ENCODE measurements at regions not wholly inside any gene's neighbourhood (a gene's known extent, or its start where the extent isn't known, plus 50 kb on each side); places are given as distances from the start of the nearest gene placed in this dataset.

DNA sequence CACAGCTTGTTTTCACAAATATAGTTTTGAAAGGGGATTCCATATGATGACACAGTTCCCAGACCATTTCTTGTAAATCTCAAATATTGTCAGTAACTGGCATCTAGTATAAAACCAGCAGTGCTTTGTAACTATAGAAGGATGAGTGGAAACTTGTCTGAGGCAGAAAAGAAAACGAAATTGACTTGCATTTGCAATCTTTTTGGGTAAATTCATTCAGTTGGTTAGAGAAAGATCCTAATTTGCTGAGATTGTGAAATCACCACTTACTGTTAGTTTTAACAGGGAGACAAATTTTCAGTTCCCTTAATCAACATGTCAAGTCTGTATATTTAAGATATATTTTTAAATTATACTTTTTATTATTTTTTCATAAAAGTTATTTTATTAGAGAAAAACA is 71.5 kb upstream of the VEGFC start:
- Histone ChIP-seq H3K27me3 (replicated peaks in 2 of 5; ENCODE audit: control insufficient read depth in 4 of 5, insufficient read depth in 5 of 5, low read length in 4 of 5) (no peaks in the 10 kb centered on the region), H3K9me3 (ENCODE audit: control extremely low read depth in 1 of 5, control insufficient read depth in 4 of 5, insufficient read depth in 2 of 5, low read depth in 1 of 5, low read length in 4 of 5) (peaks cover 0 to 3% (median 0%) of the 10 kb centered on the region in 5 experiments), H3K4me3 (ENCODE audit: control insufficient read depth in 1 of 7, extremely low read depth in 1 of 7, insufficient read depth in 4 of 7, low read depth in 2 of 7, low read length in 6 of 7) (no peak overlapping the region), H3K36me3 (ENCODE audit: control insufficient read depth in 4 of 4, insufficient read depth in 4 of 4, low read length in 3 of 4) (no peaks in the 10 kb centered on the region), H3K27ac (ENCODE audit: insufficient read depth in 1 of 2, low read depth in 1 of 2, low read length in 2 of 2, poor library complexity in 1 of 2, severe bottlenecking in 2 of 2) (no peak overlapping the region), H3K4me1 (ENCODE audit: control extremely low read depth in 1 of 4, control insufficient read depth in 4 of 4, insufficient read depth in 4 of 4, low read length in 3 of 4) (no peaks in the 10 kb centered on the region)
- POLR2A ChIA-PET, result interaction anchor here (0.6 kb wide), 1 partner anchor 82 kb away, joined by 7 read pairs; no protein-coding TSS in a partner anchor
- CTCF ChIA-PET, result no interaction called here
- 0% methylated on average over 1 of the region's 1 CpG for WGBS (ENCODE audit: insufficient coverage)
- no peak for DNase-seq

DNA sequence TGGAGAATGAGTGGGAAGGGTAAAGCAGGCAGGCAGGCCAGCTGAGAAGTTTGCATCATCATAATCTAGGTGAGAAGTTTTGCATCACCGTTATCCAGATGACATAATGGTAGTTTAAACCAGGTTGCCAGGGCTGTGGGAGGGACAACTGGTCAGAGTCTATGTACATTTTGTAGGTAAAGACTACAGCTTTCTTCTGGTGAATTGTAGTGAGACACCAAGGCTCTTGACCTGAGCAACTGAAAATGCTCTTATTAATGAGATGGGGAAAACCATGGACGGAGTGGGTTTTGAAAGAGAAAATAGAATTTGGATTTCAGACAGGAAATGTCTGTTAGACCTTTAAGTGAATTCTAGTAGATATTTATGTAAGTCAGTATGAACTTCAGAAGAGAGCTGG is 76.0 kb upstream of the VEGFC start:
- 55% methylated on average over 2 of the region's 2 CpGs for WGBS (ENCODE audit: insufficient coverage)
- no peak for DNase-seq
- Histone ChIP-seq H3K4me3 (ENCODE audit: control insufficient read depth in 1 of 7, extremely low read depth in 1 of 7, insufficient read depth in 4 of 7, low read depth in 2 of 7, low read length in 6 of 7) (no peak overlapping the region), H3K36me3 (ENCODE audit: control insufficient read depth in 4 of 4, insufficient read depth in 4 of 4, low read length in 3 of 4) (no peaks in the 10 kb centered on the region), H3K27me3 (replicated peaks in 2 of 5; ENCODE audit: control insufficient read depth in 4 of 5, insufficient read depth in 5 of 5, low read length in 4 of 5) (no peaks in the 10 kb centered on the region), H3K9me3 (ENCODE audit: control extremely low read depth in 1 of 5, control insufficient read depth in 4 of 5, insufficient read depth in 2 of 5, low read depth in 1 of 5, low read length in 4 of 5) (no peaks in the 10 kb centered on the region), H3K4me1 (ENCODE audit: control extremely low read depth in 1 of 4, control insufficient read depth in 4 of 4, insufficient read depth in 4 of 4, low read length in 3 of 4) (no peaks in the 10 kb centered on the region), H3K27ac (ENCODE audit: insufficient read depth in 1 of 2, low read depth in 1 of 2, low read length in 2 of 2, poor library complexity in 1 of 2, severe bottlenecking in 2 of 2) (no peak overlapping the region)
- POLR2A ChIA-PET, result no interaction called here
- CTCF ChIA-PET, result no interaction called here

DNA sequence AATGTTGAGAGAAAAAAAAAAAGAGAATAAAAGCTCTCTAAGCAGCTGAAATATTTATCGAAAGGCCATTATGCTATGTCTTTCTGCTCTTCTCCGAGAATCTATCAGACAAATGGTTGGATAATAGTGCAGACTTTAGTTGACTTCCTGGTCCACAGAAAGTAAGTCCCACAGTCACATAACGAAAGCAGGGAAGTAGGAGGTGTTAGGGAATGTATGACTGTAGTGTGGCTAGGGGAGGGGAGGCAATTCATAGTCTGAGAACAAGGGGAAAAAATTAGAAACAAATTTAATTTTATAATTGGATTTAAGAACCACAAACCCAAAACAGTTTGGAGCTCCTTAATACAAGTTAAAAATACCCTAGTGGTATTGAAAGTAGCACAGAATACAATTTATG is 79.7 kb upstream of the VEGFC start:
- 100% methylated on average over 2 of the region's 3 CpGs for WGBS (ENCODE audit: insufficient coverage)
- no peak for DNase-seq
- CTCF ChIA-PET, result no interaction called here

DNA sequence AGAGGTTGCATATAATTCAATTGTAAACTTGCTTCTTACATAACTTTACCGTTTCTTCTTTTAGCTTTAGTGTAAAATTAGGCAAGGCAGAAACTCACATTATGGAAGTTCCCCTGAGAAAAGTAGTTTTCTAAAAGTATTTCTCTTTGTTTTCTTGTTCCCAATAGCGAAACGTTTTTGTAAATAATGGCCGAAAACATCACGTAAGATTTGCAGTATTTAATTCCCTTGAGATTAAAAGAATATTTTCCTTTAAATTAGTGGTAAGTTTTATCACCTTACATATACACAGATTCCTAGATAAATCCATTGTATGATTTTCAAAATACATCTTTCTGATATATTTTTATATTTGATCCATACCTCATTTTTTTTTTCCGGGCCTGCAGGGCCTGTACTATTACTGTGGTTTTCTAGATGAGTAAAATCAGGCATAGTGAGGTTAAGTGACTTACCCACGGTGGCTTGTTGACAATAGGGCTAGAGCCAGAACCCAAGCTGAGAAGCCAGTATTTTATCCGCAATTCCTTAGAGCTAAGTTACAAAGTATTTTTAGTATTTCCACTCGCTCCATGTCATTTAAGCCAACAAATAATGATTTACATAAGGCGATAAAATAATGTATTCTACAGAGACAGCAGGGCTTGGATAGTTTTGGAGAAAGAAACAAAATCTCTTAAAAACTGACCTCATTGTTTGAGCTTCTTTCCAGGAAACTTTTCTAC is 82.2 kb upstream of the VEGFC start:
- POLR2A ChIA-PET, result no interaction called here
- CTCF ChIA-PET, result interaction anchor here (0.6 kb wide), 1 partner anchor 24 kb away, joined by 3 read pairs; no protein-coding TSS in a partner anchor
- no peak for DNase-seq

More for the DNA sequence above, 79.7 kb upstream of the VEGFC start:
- Histone ChIP-seq H3K27me3 (replicated peaks in 2 of 5; ENCODE audit: control insufficient read depth in 4 of 5, insufficient read depth in 5 of 5, low read length in 4 of 5) (no peaks in the 10 kb centered on the region), H3K9me3 (ENCODE audit: control extremely low read depth in 1 of 5, control insufficient read depth in 4 of 5, insufficient read depth in 2 of 5, low read depth in 1 of 5, low read length in 4 of 5) (no peaks in the 10 kb centered on the region), H3K4me3 (ENCODE audit: control insufficient read depth in 1 of 7, extremely low read depth in 1 of 7, insufficient read depth in 4 of 7, low read depth in 2 of 7, low read length in 6 of 7) (no peak overlapping the region), H3K27ac (ENCODE audit: insufficient read depth in 1 of 2, low read depth in 1 of 2, low read length in 2 of 2, poor library complexity in 1 of 2, severe bottlenecking in 2 of 2) (no peak overlapping the region), H3K36me3 (ENCODE audit: control insufficient read depth in 4 of 4, insufficient read depth in 4 of 4, low read length in 3 of 4) (no peaks in the 10 kb centered on the region), H3K4me1 (ENCODE audit: control extremely low read depth in 1 of 4, control insufficient read depth in 4 of 4, insufficient read depth in 4 of 4, low read length in 3 of 4) (no peaks in the 10 kb centered on the region)
- POLR2A ChIA-PET, result no interaction called here

DNA sequence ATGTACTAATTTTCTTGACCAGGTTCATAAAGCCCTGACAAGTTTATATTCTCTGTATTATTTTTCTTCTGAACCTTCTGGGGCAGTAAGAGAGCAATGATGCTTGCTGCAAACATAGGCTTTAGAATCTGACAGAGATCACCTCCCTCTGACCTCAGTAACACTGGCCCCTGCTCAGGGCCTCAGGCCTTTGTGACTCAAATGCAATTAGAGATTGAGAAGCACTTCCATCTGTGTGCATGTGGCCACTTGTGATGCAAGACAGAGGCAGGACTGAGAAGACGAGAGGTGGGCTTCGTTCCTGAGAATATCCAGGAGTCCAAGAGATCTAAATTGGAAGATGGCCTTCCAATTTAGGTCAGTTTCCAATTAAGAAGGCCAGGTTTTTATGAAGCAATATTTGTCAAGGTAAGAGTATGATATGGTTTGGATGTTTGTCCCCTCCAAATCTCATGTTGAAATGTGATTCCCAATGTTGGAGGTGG is 82.8 kb upstream of the VEGFC start:
- ChIA-PET POLR2A (no interaction called here), CTCF (no interaction called here)
- no peaks in the 10 kb centered on the region for H3K36me3 ChIP-seq (ENCODE audit: control insufficient read depth in 4 of 4, insufficient read depth in 4 of 4, low read length in 3 of 4)
- no peaks in the 10 kb centered on the region for H3K27me3 ChIP-seq (replicated peaks in 2 of 5; ENCODE audit: control insufficient read depth in 4 of 5, insufficient read depth in 5 of 5, low read length in 4 of 5)
- no peaks in the 10 kb centered on the region for H3K9me3 ChIP-seq (ENCODE audit: control extremely low read depth in 1 of 5, control insufficient read depth in 4 of 5, insufficient read depth in 2 of 5, low read depth in 1 of 5, low read length in 4 of 5)
- H3K4me3 ChIP-seq (ENCODE audit: control insufficient read depth in 1 of 7, extremely low read depth in 1 of 7, insufficient read depth in 4 of 7, low read depth in 2 of 7, low read length in 6 of 7), result no peak overlapping the region
- no peak for DNase-seq
- H3K27ac ChIP-seq (ENCODE audit: insufficient read depth in 1 of 2, low read depth in 1 of 2, low read length in 2 of 2, poor library complexity in 1 of 2, severe bottlenecking in 2 of 2), result no peak overlapping the region
- WGBS (ENCODE audit: insufficient coverage), result 50% methylated on average over 2 of the region's 2 CpGs
- H3K4me1 ChIP-seq (ENCODE audit: control extremely low read depth in 1 of 4, control insufficient read depth in 4 of 4, insufficient read depth in 4 of 4, low read length in 3 of 4), result no peaks in the 10 kb centered on the region

More for the DNA sequence above, 82.2 kb upstream of the VEGFC start:
- 91% methylated on average over 3 of the region's 10 CpGs for WGBS (ENCODE audit: insufficient coverage)
- Histone ChIP-seq H3K9me3 (ENCODE audit: control extremely low read depth in 1 of 5, control insufficient read depth in 4 of 5, insufficient read depth in 2 of 5, low read depth in 1 of 5, low read length in 4 of 5) (no peaks in the 10 kb centered on the region), H3K27ac (ENCODE audit: insufficient read depth in 1 of 2, low read depth in 1 of 2, low read length in 2 of 2, poor library complexity in 1 of 2, severe bottlenecking in 2 of 2) (no peak overlapping the region), H3K27me3 (replicated peaks in 2 of 5; ENCODE audit: control insufficient read depth in 4 of 5, insufficient read depth in 5 of 5, low read length in 4 of 5) (no peaks in the 10 kb centered on the region), H3K4me1 (ENCODE audit: control extremely low read depth in 1 of 4, control insufficient read depth in 4 of 4, insufficient read depth in 4 of 4, low read length in 3 of 4) (no peaks in the 10 kb centered on the region), H3K36me3 (ENCODE audit: control insufficient read depth in 4 of 4, insufficient read depth in 4 of 4, low read length in 3 of 4) (no peaks in the 10 kb centered on the region), H3K4me3 (ENCODE audit: control insufficient read depth in 1 of 7, extremely low read depth in 1 of 7, insufficient read depth in 4 of 7, low read depth in 2 of 7, low read length in 6 of 7) (no peak overlapping the region)

DNA sequence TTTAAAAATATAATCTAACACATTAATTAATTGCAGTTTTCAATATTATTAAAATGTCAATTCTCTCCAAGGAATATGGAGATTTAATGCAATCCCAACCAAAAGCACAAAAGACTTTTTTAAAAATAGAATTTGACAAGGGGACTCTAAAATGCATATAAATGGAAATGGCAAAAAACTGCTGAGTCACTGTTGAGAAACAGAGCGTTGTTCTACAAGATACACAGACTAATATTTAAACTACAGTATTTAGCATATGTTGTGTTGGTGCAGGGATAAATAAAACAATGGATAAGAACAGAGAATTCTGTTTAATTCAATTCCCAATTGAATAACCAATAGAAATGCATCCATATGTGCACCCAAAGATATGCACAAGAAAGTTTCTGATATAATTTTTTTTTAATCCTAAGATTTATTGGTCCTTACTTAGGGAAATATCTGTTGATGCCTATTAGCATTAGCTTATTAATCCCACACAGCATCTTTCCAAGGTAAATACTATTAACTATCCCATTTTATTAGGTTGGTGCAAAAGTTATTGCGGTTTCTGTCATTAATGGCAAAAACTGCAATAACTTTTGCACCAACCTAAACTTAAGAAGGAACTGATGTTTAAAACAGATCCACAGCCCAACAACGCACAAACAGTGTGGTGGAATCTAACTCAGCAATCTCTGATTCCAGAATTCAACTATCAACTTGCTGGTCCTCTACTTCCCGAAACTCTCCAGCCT is 86.8 kb upstream of the VEGFC start:
- Histone ChIP-seq H3K36me3 (ENCODE audit: control insufficient read depth in 4 of 4, insufficient read depth in 4 of 4, low read length in 3 of 4) (no peaks in the 10 kb centered on the region), H3K4me3 (ENCODE audit: control insufficient read depth in 1 of 7, extremely low read depth in 1 of 7, insufficient read depth in 4 of 7, low read depth in 2 of 7, low read length in 6 of 7) (no peak overlapping the region), H3K4me1 (ENCODE audit: control extremely low read depth in 1 of 4, control insufficient read depth in 4 of 4, insufficient read depth in 4 of 4, low read length in 3 of 4) (peaks cover 0 to 12% (median 0%) of the 10 kb centered on the region in 4 experiments), H3K27me3 (replicated peaks in 2 of 5; ENCODE audit: control insufficient read depth in 4 of 5, insufficient read depth in 5 of 5, low read length in 4 of 5) (no peaks in the 10 kb centered on the region), H3K9me3 (ENCODE audit: control extremely low read depth in 1 of 5, control insufficient read depth in 4 of 5, insufficient read depth in 2 of 5, low read depth in 1 of 5, low read length in 4 of 5) (no peaks in the 10 kb centered on the region), H3K27ac (ENCODE audit: insufficient read depth in 1 of 2, low read depth in 1 of 2, low read length in 2 of 2, poor library complexity in 1 of 2, severe bottlenecking in 2 of 2) (no peak overlapping the region)
- WGBS (ENCODE audit: insufficient coverage), result 100% methylated on average over 3 of the region's 4 CpGs
- ChIA-PET POLR2A (no interaction called here), CTCF (no interaction called here)
- DNase-seq, result peak; percentile 5 to 72 (median 69)

DNA sequence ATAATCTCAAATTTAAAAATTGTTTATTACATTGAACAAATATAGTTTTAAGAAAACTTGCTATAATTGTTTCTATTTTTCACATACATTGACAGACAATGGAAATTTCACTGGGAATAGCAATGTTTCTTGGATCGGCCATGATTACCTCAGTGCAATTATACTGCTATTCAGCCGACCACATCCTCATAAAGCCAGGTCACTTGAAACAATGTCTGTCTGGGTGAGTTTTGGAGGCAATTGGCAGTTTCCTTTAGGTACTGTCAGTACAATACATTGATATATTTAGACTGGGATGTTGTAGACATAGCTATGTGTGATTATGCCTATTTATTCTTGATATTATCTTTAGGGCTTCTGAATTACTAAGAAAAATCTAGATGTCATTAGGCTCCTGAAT is 89.5 kb upstream of the VEGFC start:
- Histone ChIP-seq H3K4me1 (ENCODE audit: control extremely low read depth in 1 of 4, control insufficient read depth in 4 of 4, insufficient read depth in 4 of 4, low read length in 3 of 4) (peaks cover 0 to 12% (median 0%) of the 10 kb centered on the region in 4 experiments), H3K36me3 (ENCODE audit: control insufficient read depth in 4 of 4, insufficient read depth in 4 of 4, low read length in 3 of 4) (no peaks in the 10 kb centered on the region), H3K9me3 (ENCODE audit: control extremely low read depth in 1 of 5, control insufficient read depth in 4 of 5, insufficient read depth in 2 of 5, low read depth in 1 of 5, low read length in 4 of 5) (no peaks in the 10 kb centered on the region), H3K27me3 (replicated peaks in 2 of 5; ENCODE audit: control insufficient read depth in 4 of 5, insufficient read depth in 5 of 5, low read length in 4 of 5) (no peaks in the 10 kb centered on the region), H3K4me3 (ENCODE audit: control insufficient read depth in 1 of 7, extremely low read depth in 1 of 7, insufficient read depth in 4 of 7, low read depth in 2 of 7, low read length in 6 of 7) (no peak overlapping the region), H3K27ac (ENCODE audit: insufficient read depth in 1 of 2, low read depth in 1 of 2, low read length in 2 of 2, poor library complexity in 1 of 2, severe bottlenecking in 2 of 2) (no peak overlapping the region)
- ChIA-PET POLR2A (no interaction called here), CTCF (no interaction called here)
- no peak for DNase-seq
- no CpG with 5 or more reads among the region's 2 CpGs for WGBS (ENCODE audit: insufficient coverage)

All from common myeloid progenitor, CD34-positive (primary cell).